Keratinocyte (primary cell): ENCODE measurements at regions not wholly inside any gene's neighbourhood (a gene's known extent, or its start where the extent isn't known, plus 50 kb on each side); places are given as distances from the start of the nearest gene placed in this dataset.

ENCODE experiments used
- CTCF ChIP-seq, 3 experiments: IDR thresholded peaks in 1 of 3; conservative IDR thresholded peaks in 1 of 3; optimal IDR thresholded peaks in 1 of 3; 2 replicates in 2 of 3; 3 replicates in 1 of 3; pipeline versions ENCODE3 to v1.5.1; 2011; ENCODE audit warnings: low read length in 3 of 3, mild to moderate bottlenecking in 3 of 3, moderate library complexity in 2 of 3, control low read depth in 1 of 3, inconsistent platforms in 1 of 3; ENCODE audit not compliant: insufficient read depth in 2 of 3; ENCODE audit errors: extremely low read depth in 1 of 3
- EZH2 ChIP-seq: IDR thresholded peaks from one replicate; pipeline ENCODE4 v1.6.1; 2012; ENCODE audit warnings: inconsistent platforms, mild to moderate bottlenecking, low read length, moderate library complexity

GRCh38 chr15:93985176-93985575 is 246.2 kb upstream of the MCTP2 start:
- no peak for TF ChIP-seq CTCF (optimal IDR thresholded peaks at IDR 0.05 in 1 of 3, IDR thresholded peaks at IDR 0.05 in 1 of 3, conservative IDR thresholded peaks at IDR 0.05 in 1 of 3; ENCODE audit: extremely low read depth in 1 of 3, insufficient read depth in 2 of 3, low read length in 3 of 3)
- no peak for TF ChIP-seq EZH2
